ENCODE measurements at regions not wholly inside any gene's neighbourhood (a gene's known extent, or its start where the extent isn't known, plus 50 kb on each side); places are given as distances from the start of the nearest gene placed in this dataset.

DNA sequence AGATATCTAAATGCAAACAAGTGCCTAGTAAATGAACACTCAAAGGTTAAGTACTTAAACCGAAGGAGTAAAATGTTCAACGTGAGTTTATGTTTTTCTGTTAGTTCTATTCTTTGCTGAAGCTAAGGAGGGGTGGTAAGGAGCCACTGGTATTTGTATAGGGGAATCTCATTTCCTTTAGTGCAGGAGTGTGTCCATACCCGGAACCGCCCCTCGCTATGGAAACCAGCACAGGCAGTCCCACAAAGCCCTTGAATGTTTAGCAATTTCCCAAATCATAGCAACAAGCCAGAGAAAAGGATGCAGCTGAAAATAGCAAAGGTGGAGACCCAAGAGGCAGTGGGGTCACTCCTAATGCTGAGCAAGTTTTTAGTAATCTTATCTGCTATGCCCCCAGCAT is 78.8 kb upstream of the STK32A start:
- TF ChIP-seq POLR2A (IDR thresholded peaks at IDR 0.05; ENCODE audit: low read depth, low read length), result no peak
- no peak for TF ChIP-seq POLR2AphosphoS5 (IDR thresholded peaks at IDR 0.05; ENCODE audit: low read depth, low read length)
- TF ChIP-seq TAF1 (IDR thresholded peaks at IDR 0.05; ENCODE audit: low read depth, low read length), result no peak

Data from GM12891 (cell line).